ENCODE measurements at regions not wholly inside any gene's neighbourhood (a gene's known extent, or its start where the extent isn't known, plus 50 kb on each side); places are given as distances from the start of the nearest gene placed in this dataset.

GRCh38 chr12:105936496-105936895 lies 202.3 kb downstream of the NUAK1 start:
- DNase-seq: no peak

GRCh38 chr12:105937009-105937408 lies 201.7 kb downstream of the NUAK1 start:
- no peak for DNase-seq

GRCh38 chr12:105939181-105939721 lies 199.5 kb downstream of the NUAK1 start:
- DNase-seq: no peak

GRCh38 chr12:105942281-105942680 lies 196.5 kb downstream of the NUAK1 start:
- DNase-seq: no peak

- DNase-seq: no peak
Measured at GRCh38 chr12:105943525-105943924, 195.2 kb downstream of the NUAK1 start.

GRCh38 chr12:105944628-105945027 lies 194.1 kb downstream of the NUAK1 start:
- no peak for DNase-seq

GRCh38 chr12:105945880-105946279 lies 192.9 kb downstream of the NUAK1 start:
- DNase-seq: no peak

- no peak for DNase-seq
Measured at GRCh38 chr12:105946493-105946901, 192.3 kb downstream of the NUAK1 start.

- no peak for DNase-seq
Measured at GRCh38 chr12:105947906-105948305, 190.8 kb downstream of the NUAK1 start.

- DNase-seq: no peak
Measured at GRCh38 chr12:105948331-105948730, 190.4 kb downstream of the NUAK1 start.

- no peak for DNase-seq
Measured at GRCh38 chr12:105949391-105949790, 189.4 kb downstream of the NUAK1 start.

- no peak for DNase-seq
Measured at GRCh38 chr12:105951732-105952131, 187.0 kb downstream of the NUAK1 start.

GRCh38 chr12:105954951-105955931 lies 183.5 kb downstream of the NUAK1 start:
- DNase-seq: no peak

GRCh38 chr12:105955976-105956375 lies 182.8 kb downstream of the NUAK1 start:
- no peak for DNase-seq

GRCh38 chr12:105956662-105957457 lies 181.9 kb downstream of the NUAK1 start:
- no peak for DNase-seq

GRCh38 chr12:105960319-105961083 lies 178.3 kb downstream of the NUAK1 start:
- no peak for DNase-seq

GRCh38 chr12:105961821-105962671 lies 176.7 kb downstream of the NUAK1 start:
- DNase-seq: no peak

GRCh38 chr12:105967038-105967776 lies 171.5 kb downstream of the NUAK1 start:
- no peak for DNase-seq

GRCh38 chr12:105968025-105968424 lies 170.7 kb downstream of the NUAK1 start:
- DNase-seq: no peak

- DNase-seq: no peak
Measured at GRCh38 chr12:105970885-105971284, 167.9 kb downstream of the NUAK1 start.

- no peak for DNase-seq
Measured at GRCh38 chr12:105974738-105975137, 164.0 kb downstream of the NUAK1 start.

All from T1000 (cell line).